H9 (cell line): ENCODE measurements at regions not wholly inside any gene's neighbourhood (a gene's known extent, or its start where the extent isn't known, plus 50 kb on each side); places are given as distances from the start of the nearest gene placed in this dataset.

Experiments used
- DNase-seq: peaks from one replicate; pipeline ENCODE4 v3.0.0-alpha.2; 2017
- H2AFZ ChIP-seq: one replicate; pipeline ENCODE4 v1.6.1; 2013; ENCODE audit warnings: mild to moderate bottlenecking, low read length, control low read depth, moderate library complexity
- H2AK5ac ChIP-seq: 2 replicates; pipeline ENCODE4 v1.6.1; 2013; ENCODE audit warnings: low read length, control low read depth, mixed read lengths; ENCODE audit not compliant: insufficient read length
- H2BK120ac ChIP-seq: one replicate; pipeline ENCODE4 v1.6.1; 2013; ENCODE audit warnings: low read depth, mild to moderate bottlenecking, low read length, control low read depth, inconsistent platforms; ENCODE audit not compliant: poor library complexity, severe bottlenecking
- H2BK12ac ChIP-seq: 2 replicates; pipeline ENCODE4 v1.6.1; 2013; ENCODE audit warnings: low read length, control low read depth, mixed read lengths, low read depth; ENCODE audit not compliant: insufficient read length
- H2BK15ac ChIP-seq: 2 replicates; pipeline ENCODE4 v1.6.1; 2013; ENCODE audit warnings: low read depth, low read length, control low read depth
- H2BK20ac ChIP-seq: one replicate; pipeline ENCODE4 v1.6.1; 2013; ENCODE audit warnings: low read depth, mild to moderate bottlenecking, low read length, control low read depth, inconsistent platforms; ENCODE audit not compliant: poor library complexity, severe bottlenecking
- H2BK5ac ChIP-seq: 2 replicates; pipeline ENCODE4 v1.6.1; 2013; ENCODE audit warnings: low read length, control low read depth, mixed read lengths; ENCODE audit not compliant: insufficient read length
- H3K14ac ChIP-seq: 2 replicates; pipeline ENCODE4 v1.6.1; 2013; ENCODE audit warnings: low read length, control low read depth; ENCODE audit not compliant: insufficient read depth
- H3K18ac ChIP-seq: 2 replicates; pipeline ENCODE4 v1.6.1; 2013; ENCODE audit warnings: low read depth, mild to moderate bottlenecking, mixed read lengths, low read length, control low read depth; ENCODE audit not compliant: insufficient read length
- H3K23ac ChIP-seq: 2 replicates; pipeline ENCODE4 v1.6.1; 2013; ENCODE audit warnings: low read length, control low read depth, mixed read lengths, low read depth; ENCODE audit not compliant: insufficient read length
- H3K23me2 ChIP-seq: 2 replicates; pipeline ENCODE4 v1.6.1; 2013; ENCODE audit warnings: low read depth, mild to moderate bottlenecking, mixed read lengths, low read length, control low read depth; ENCODE audit not compliant: insufficient read length, poor library complexity, severe bottlenecking
- H3K27ac ChIP-seq: 2 replicates; pipeline ENCODE4 v1.5.1; 2013; ENCODE audit warnings: low read length, control low read depth, mixed read lengths, low read depth; ENCODE audit not compliant: insufficient read length
- H3K27me3 ChIP-seq: 2 replicates; pipeline ENCODE4 v1.6.1; 2013; ENCODE audit warnings: low read length, control low read depth, inconsistent platforms; ENCODE audit not compliant: insufficient read depth
- H3K4ac ChIP-seq: 2 replicates; pipeline ENCODE4 v1.6.1; 2013; ENCODE audit warnings: low read depth, mild to moderate bottlenecking, control low read depth, inconsistent platforms, low read length, moderate library complexity
- H3K4me1 ChIP-seq: 2 replicates; pipeline ENCODE4 v1.6.1; 2013; ENCODE audit warnings: low read length, control low read depth, inconsistent platforms; ENCODE audit not compliant: insufficient read depth
- H3K4me2 ChIP-seq: 2 replicates; pipeline ENCODE4 v1.6.1; 2013; ENCODE audit warnings: low read length, control low read depth, mixed read lengths; ENCODE audit not compliant: insufficient read length, insufficient read depth
- H3K56ac ChIP-seq: 2 replicates; pipeline ENCODE4 v1.6.1; 2013; ENCODE audit warnings: low read depth, mild to moderate bottlenecking, mixed read lengths, low read length, control low read depth; ENCODE audit not compliant: insufficient read length
- H3K79me1 ChIP-seq: 2 replicates; pipeline ENCODE4 v1.6.1; 2013; ENCODE audit warnings: low read depth, mild to moderate bottlenecking, moderate library complexity, low read length, control low read depth, inconsistent platforms; ENCODE audit not compliant: insufficient read depth, poor library complexity, severe bottlenecking
- H3K79me2 ChIP-seq: 2 replicates; pipeline ENCODE4 v1.6.1; 2013; ENCODE audit warnings: low read length, control low read depth, inconsistent platforms; ENCODE audit not compliant: insufficient read depth
- H3K9ac ChIP-seq: 2 replicates; pipeline ENCODE4 v1.6.1; 2013; ENCODE audit warnings: low read length, control low read depth, mixed read lengths; ENCODE audit not compliant: insufficient read length; ENCODE audit errors: extremely low read depth
- H3K9me3 ChIP-seq: one replicate; pipeline ENCODE4 v1.6.1; 2013; ENCODE audit warnings: low read depth, low read length, inconsistent platforms; ENCODE audit not compliant: control insufficient read depth
- H3T11ph ChIP-seq: one replicate; pipeline ENCODE4 v1.6.1; 2013; ENCODE audit warnings: mild to moderate bottlenecking, low read length, control low read depth, inconsistent platforms
- H4K20me1 ChIP-seq: one replicate; pipeline ENCODE4 v1.6.1; 2013; ENCODE audit not compliant: control insufficient read depth, insufficient read length, insufficient read depth
- H4K5ac ChIP-seq: 2 replicates; pipeline ENCODE4 v1.6.1; 2013; ENCODE audit warnings: low read depth, mild to moderate bottlenecking, mixed read lengths, low read length, control low read depth; ENCODE audit not compliant: insufficient read length
- H4K8ac ChIP-seq: replicated peaks from 2 replicates; pipeline ENCODE4 v1.6.1; 2013; ENCODE audit warnings: low read length, control low read depth, mixed read lengths, low read depth; ENCODE audit not compliant: insufficient read length
- H4K91ac ChIP-seq: 2 replicates; pipeline ENCODE4 v1.6.1; 2013; ENCODE audit warnings: low read depth, mild to moderate bottlenecking, moderate library complexity, mixed read lengths, low read length, control low read depth; ENCODE audit not compliant: insufficient read length
- H3K27ac Mint-ChIP-seq, 3 experiments: 2 replicates in 2 of 3; 3 replicates in 1 of 3; pipeline ENCODE4 v1.8.0; 2020 to 2021; ENCODE audit warnings: mixed read lengths in 3 of 3, mild to moderate bottlenecking in 1 of 3, moderate library complexity in 1 of 3
- H3K27me3 Mint-ChIP-seq: 2 replicates; pipeline ENCODE4 v1.8.0; 2021; ENCODE audit warnings: low read depth, mild to moderate bottlenecking, moderate library complexity, mixed read lengths
- H3K36me3 Mint-ChIP-seq, 3 experiments: 2 replicates in 2 of 3; 3 replicates in 1 of 3; pipeline ENCODE4 v1.8.0; 2020 to 2021; ENCODE audit warnings: low read depth in 3 of 3, mixed read lengths in 3 of 3; ENCODE audit not compliant: insufficient read depth in 1 of 3
- H3K4me1 Mint-ChIP-seq, 2 experiments: 2 replicates each; pipeline ENCODE4 v1.8.0; 2020; ENCODE audit warnings: mixed read lengths in 2 of 2
- H3K4me3 Mint-ChIP-seq, 2 experiments: 2 replicates in 1 of 2; 3 replicates in 1 of 2; pipeline ENCODE4 v1.8.0; 2020 to 2021; ENCODE audit warnings: mild to moderate bottlenecking in 2 of 2, mixed read lengths in 2 of 2, moderate library complexity in 1 of 2
- H3K9me3 Mint-ChIP-seq, 2 experiments: 2 replicates in 1 of 2; 3 replicates in 1 of 2; pipeline ENCODE4 v1.8.0; 2020; ENCODE audit warnings: mild to moderate bottlenecking in 2 of 2, mixed read lengths in 2 of 2, moderate library complexity in 1 of 2
- WGBS: extraction: QIAGEN DNeasy Blood & Tissue Kit; methylation state at CpG from one replicate; pipeline ENCODE4 v1.1.7; 2013; ENCODE audit warnings: missing lambda C conversion rate, low lambda C conversion rate, mixed read lengths; ENCODE audit not compliant: insufficient read length; ENCODE audit errors: extremely low coverage; 5-methylcytosine and 5-hydroxymethylcytosine counted together
- TF ChIP-seq, protein P1 (sequence below): fragments of 200-600 bp; sonication (generic); conservative IDR thresholded peaks from 3 replicates; pipeline ENCODE4 v1.8.0; 2021; ENCODE audit warnings: antibody characterized with exemption, mild to moderate bottlenecking

DNA sequence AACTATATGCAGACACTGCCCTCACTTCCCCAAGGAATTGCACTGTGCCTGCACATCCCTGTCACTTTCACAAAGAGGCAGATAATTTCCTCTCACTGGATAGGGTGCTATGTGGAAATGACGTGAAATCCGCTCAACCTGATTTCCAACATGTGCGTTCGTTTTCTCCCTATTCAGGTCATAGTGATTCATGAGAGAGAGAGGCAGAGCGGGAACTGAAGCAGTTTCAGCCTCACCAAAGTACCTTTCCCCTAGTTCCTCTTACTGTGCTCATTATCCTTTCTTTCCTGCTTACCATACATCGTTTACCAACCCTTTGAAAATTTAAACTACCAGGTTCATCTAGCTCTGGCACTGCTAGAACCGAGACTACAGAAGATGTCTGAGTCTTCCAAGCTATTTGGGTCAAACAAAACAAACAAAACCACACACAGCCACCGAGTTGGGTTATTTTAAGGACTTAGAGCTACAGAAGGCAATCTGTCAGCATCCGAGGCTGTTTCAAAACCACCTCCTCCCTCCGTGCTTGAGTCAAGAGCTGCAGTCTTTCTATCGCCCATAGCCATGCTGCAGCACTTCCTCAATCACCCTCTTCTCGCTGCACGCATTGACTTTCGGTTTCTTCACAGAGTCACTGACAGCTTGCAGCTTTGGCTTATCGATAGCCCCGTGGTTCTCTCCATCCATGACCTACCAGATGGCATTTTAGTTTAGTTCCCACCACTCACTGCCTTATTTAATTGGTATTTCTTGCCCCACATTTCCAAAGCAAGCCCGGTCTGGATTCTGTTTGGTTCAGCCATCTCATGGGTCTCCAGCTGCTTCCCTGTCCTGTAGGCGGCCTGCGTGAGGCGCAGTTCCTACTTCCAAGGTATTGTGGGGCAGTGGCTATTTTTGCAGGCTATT lies 1395.8 kb downstream of the EFNB2 start:
- H2AK5ac ChIP-seq, result no peak overlapping the region
- no peak overlapping the region for H3K14ac ChIP-seq
- no peak overlapping the region for H3K56ac ChIP-seq
- H3K23me2 ChIP-seq, result no peaks in the 10 kb centered on the region
- H3K4me1 Mint-ChIP-seq, result peaks cover 2 to 4% of the 10 kb centered on the region in 2 experiments; a peak in 1 of 4 replicates
- H3K23ac ChIP-seq, result no peak overlapping the region
- H3K27ac Mint-ChIP-seq, result no peak overlapping the region; a peak in 2 of 7 replicates
- no peak overlapping the region for H4K8ac ChIP-seq
- no peak overlapping the region for H3K27ac ChIP-seq
- no peaks in the 10 kb centered on the region for H3K9me3 Mint-ChIP-seq
- H3K79me1 ChIP-seq, result no peaks in the 10 kb centered on the region
- no peak overlapping the region for H3K18ac ChIP-seq
- H3K9ac ChIP-seq, result no peak overlapping the region
- H2BK120ac ChIP-seq, result no peak overlapping the region
- no peaks in the 10 kb centered on the region for H3K27me3 Mint-ChIP-seq
- no peak overlapping the region for H3T11ph ChIP-seq
- H3K27me3 ChIP-seq, result no peaks in the 10 kb centered on the region
- H3K4me2 ChIP-seq, result no peak overlapping the region
- DNase-seq, result peak; percentile 43
- no peak overlapping the region for H3K4ac ChIP-seq
- TF ChIP-seq, protein P1, sequence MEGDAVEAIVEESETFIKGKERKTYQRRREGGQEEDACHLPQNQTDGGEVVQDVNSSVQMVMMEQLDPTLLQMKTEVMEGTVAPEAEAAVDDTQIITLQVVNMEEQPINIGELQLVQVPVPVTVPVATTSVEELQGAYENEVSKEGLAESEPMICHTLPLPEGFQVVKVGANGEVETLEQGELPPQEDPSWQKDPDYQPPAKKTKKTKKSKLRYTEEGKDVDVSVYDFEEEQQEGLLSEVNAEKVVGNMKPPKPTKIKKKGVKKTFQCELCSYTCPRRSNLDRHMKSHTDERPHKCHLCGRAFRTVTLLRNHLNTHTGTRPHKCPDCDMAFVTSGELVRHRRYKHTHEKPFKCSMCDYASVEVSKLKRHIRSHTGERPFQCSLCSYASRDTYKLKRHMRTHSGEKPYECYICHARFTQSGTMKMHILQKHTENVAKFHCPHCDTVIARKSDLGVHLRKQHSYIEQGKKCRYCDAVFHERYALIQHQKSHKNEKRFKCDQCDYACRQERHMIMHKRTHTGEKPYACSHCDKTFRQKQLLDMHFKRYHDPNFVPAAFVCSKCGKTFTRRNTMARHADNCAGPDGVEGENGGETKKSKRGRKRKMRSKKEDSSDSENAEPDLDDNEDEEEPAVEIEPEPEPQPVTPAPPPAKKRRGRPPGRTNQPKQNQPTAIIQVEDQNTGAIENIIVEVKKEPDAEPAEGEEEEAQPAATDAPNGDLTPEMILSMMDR, result peak; percentile 36; the same call in 1 of the 3 replicates
- H4K20me1 ChIP-seq, result no peaks in the 10 kb centered on the region
- no peaks in the 10 kb centered on the region for H3K9me3 ChIP-seq
- H2AFZ ChIP-seq, result peak overlapping the region; percentile 58
- H2BK20ac ChIP-seq, result no peak overlapping the region
- H3K79me2 ChIP-seq, result no peaks in the 10 kb centered on the region
- WGBS, result no CpG with 5 or more reads among the region's 20 CpGs
- H4K91ac ChIP-seq, result no peak overlapping the region
- H2BK5ac ChIP-seq, result no peak overlapping the region
- H2BK15ac ChIP-seq, result no peak overlapping the region
- H4K5ac ChIP-seq, result no peak overlapping the region
- H3K36me3 Mint-ChIP-seq, result no peaks in the 10 kb centered on the region
- no peak overlapping the region for H3K4me3 Mint-ChIP-seq
- no peak overlapping the region for H2BK12ac ChIP-seq
- peaks cover 4% of the 10 kb centered on the region; the same call in 1 of the 2 replicates for H3K4me1 ChIP-seq
